BJ (cell line): ENCODE measurements at regions not wholly inside any gene's neighbourhood (a gene's known extent, or its start where the extent isn't known, plus 50 kb on each side); places are given as distances from the start of the nearest gene placed in this dataset.

Source experiments
- CTCF ChIA-PET: fragments of 350-600 bp; formaldehyde crosslinking; extraction: SDS; loops from one replicate; lab custom pipeline; 2021; ENCODE audit warnings: antibody characterized with exemption, inconsistent platforms; lab: Yijun Ruan, JAX
- POLR2A ChIA-PET: fragments of 300-600 bp; sonication (Branson Sonifier 250); formaldehyde crosslinking; extraction: SDS; loops from one replicate; lab custom pipeline; 2021; ENCODE audit warnings: antibody characterized with exemption; lab: Charles Lee
- DNase-seq: peaks from one replicate; pipeline ENCODE4 v3.0.0-alpha.2; 2011; ENCODE audit warnings: low read depth
- H3K27me3 ChIP-seq: 2 replicates; pipeline ENCODE4 v1.6.0; 2011; ENCODE audit warnings: low read length; ENCODE audit not compliant: control insufficient read depth, insufficient read depth
- H3K36me3 ChIP-seq: 2 replicates; pipeline ENCODE4 v1.5.1; 2011; ENCODE audit warnings: low read length; ENCODE audit not compliant: control insufficient read depth, insufficient read depth
- H3K4me3 ChIP-seq: 2 replicates; pipeline ENCODE4 v1.5.1; 2011; ENCODE audit warnings: low read depth, mild to moderate bottlenecking, control low read depth, low read length
- TF ChIP-seq, protein P1 (sequence below): IDR thresholded peaks from 2 replicates; pipeline ENCODE4 v1.5.1; 2011; ENCODE audit warnings: low read depth, mild to moderate bottlenecking, control low read depth, inconsistent platforms, low read length, moderate library complexity; ENCODE audit not compliant: insufficient read depth

DNA sequence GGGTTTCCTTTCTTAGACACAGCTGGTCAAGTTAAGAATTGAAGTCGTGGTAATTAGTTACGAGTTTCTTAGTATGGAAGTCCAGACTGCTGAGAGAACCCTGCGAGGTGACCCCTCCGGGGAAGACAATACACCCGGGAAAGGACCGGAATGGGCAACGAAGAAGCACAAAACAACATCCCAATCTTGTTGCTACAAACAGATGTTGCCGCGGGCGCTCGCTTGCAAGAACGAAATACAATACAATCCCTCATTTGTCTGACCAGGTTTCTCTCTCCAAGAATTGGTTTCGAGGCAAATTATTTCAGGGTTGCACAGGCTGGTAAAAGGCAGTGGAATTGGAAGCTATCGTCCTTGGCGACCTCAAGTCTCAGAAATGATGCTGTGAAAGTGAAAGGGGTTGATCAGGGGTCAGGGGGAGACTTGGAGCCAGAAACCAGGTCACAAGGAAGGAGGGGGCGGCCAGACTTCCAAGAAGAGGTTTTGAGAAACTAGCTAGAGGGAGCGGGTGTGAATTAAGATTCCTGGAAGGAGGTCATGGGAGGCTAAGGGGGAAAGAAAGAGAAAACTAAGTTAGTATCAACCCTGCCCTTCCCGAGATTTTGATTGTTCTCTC is 401.9 kb downstream of the HRH4 start:
- POLR2A ChIA-PET, result no interaction called here
- H3K36me3 ChIP-seq, result no peaks in the 10 kb centered on the region
- no peak for DNase-seq
- H3K27me3 ChIP-seq, result no peaks in the 10 kb centered on the region
- TF ChIP-seq, protein P1, sequence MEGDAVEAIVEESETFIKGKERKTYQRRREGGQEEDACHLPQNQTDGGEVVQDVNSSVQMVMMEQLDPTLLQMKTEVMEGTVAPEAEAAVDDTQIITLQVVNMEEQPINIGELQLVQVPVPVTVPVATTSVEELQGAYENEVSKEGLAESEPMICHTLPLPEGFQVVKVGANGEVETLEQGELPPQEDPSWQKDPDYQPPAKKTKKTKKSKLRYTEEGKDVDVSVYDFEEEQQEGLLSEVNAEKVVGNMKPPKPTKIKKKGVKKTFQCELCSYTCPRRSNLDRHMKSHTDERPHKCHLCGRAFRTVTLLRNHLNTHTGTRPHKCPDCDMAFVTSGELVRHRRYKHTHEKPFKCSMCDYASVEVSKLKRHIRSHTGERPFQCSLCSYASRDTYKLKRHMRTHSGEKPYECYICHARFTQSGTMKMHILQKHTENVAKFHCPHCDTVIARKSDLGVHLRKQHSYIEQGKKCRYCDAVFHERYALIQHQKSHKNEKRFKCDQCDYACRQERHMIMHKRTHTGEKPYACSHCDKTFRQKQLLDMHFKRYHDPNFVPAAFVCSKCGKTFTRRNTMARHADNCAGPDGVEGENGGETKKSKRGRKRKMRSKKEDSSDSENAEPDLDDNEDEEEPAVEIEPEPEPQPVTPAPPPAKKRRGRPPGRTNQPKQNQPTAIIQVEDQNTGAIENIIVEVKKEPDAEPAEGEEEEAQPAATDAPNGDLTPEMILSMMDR, result no peak
- CTCF ChIA-PET, result interaction anchor here (1.1 to 1.6 kb wide), 2 partner anchors 15 to 17 kb away, joined by 3 to 4 read pairs; no protein-coding TSS in a partner anchor
- no peak overlapping the region for H3K4me3 ChIP-seq

DNA sequence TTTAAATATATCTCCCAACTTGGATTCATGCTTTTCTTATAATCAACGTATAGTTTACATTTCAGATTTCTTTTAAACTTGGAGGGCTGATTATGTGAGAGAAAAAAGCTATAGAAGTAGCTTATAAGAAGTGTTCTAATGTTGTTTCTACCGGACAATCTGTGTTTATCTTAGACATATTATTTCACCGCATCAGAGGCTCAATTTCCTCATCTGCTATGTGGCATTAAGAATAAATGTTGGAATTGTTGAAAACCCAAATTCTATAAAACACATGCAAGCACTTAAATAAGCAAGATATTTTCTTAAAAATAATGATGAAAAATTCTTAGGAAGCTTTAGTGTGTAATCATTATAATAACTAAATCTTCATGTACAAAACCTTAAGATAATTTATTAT is 407.9 kb downstream of the HRH4 start:
- H3K4me3 ChIP-seq, result no peak overlapping the region
- POLR2A ChIA-PET, result no interaction called here
- CTCF ChIA-PET, result interaction anchor here (0.8 to 1.1 kb wide), 3 partner anchors 9 to 62 kb away, joined by 3 read pairs; no protein-coding TSS in a partner anchor

DNA sequence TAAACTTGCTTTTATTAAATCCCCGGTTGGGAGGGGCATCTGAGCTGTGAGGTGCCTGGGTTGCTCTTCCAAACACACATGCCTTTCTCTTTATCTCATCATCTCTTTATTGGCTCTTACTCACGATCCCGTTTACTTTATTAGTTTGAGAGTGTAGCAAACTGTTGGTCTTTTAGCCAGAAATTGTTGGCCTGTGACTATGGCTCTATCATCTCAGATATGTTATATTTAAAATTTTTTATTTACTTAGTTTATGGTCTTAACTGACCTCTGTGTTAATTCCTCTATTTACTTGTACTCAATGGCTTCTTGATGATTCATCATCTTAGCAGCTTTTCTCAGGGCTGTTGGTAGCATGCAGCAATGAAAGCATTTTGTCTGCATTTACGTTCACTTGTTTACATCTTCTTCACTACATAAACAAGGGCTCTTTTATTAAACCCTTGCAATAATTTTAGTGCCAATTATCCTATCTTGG is 408.4 kb downstream of the HRH4 start:
- Histone ChIP-seq H3K4me3 (no peak overlapping the region), H3K36me3 (no peaks in the 10 kb centered on the region), H3K27me3 (no peaks in the 10 kb centered on the region)
- TF ChIP-seq, protein P1, result no peak
- POLR2A ChIA-PET, result no interaction called here
- CTCF ChIA-PET, result interaction anchor here (0.8 to 1.1 kb wide), 3 partner anchors 8 to 62 kb away, joined by 3 read pairs; no protein-coding TSS in a partner anchor
- peak; percentile 91 for DNase-seq

More for the DNA sequence above, 407.9 kb downstream of the HRH4 start:
- H3K27me3 ChIP-seq, result no peaks in the 10 kb centered on the region
- TF ChIP-seq, protein P1, result no peak
- DNase-seq, result no peak
- H3K36me3 ChIP-seq, result no peaks in the 10 kb centered on the region

DNA sequence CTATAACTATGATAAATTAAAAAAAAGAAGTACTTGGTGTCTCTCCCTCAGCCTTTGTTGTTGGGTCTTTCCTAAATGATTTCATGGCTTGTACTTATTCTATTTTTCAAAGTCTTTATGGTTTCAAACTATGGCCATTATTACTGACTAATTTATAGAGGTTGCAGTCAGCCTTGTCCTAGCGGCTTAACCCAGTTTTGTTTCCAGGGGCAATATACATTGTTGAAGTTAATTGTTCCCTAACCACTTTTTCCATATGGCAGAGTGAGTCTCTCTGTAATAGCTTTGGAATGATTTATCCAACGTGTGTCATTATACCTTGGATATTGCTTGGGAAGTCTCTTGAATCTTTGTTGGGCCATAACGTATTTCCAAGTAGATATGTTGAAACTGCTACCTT is 408.8 kb downstream of the HRH4 start:
- Histone ChIP-seq H3K27me3 (no peaks in the 10 kb centered on the region), H3K36me3 (no peaks in the 10 kb centered on the region), H3K4me3 (no peak overlapping the region)
- TF ChIP-seq, protein P1, result no peak
- POLR2A ChIA-PET, result no interaction called here
- DNase-seq, result no peak
- CTCF ChIA-PET, result interaction anchor here (1.1 kb wide), 1 partner anchor 8 kb away, joined by 3 read pairs; no protein-coding TSS in a partner anchor

DNA sequence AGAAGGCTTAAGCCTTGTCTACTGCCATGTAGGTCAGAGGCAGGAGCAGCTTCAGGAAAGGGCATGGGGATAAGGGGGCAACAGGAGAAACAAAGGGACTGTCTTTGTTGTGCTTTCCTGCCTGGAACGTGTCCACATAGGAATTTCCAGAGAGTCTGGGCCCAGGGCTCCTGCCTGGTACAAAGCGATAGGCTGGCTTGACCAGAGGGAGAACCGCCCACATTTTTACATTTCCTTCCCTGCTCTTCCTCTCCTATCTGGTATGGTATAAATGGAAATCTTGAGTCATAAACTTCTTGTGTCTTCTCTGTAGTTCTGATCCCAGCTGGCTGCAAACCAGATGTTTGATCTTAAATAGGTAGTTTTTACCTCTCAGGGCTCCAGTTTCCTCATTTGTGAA is 414.8 kb downstream of the HRH4 start:
- ChIA-PET POLR2A (interaction anchor here (0.6 kb wide), 1 partner anchor 475 kb away, joined by 6 read pairs; no protein-coding TSS in a partner anchor), CTCF (interaction anchor here (0.6 to 3.5 kb wide), 7 partner anchors 10 to 957 kb away, joined by 3 to 20 read pairs (median 3); no protein-coding TSS in a partner anchor)
- H3K36me3 ChIP-seq, result no peaks in the 10 kb centered on the region
- no peak for DNase-seq
- H3K4me3 ChIP-seq, result no peak overlapping the region
- TF ChIP-seq, protein P1, result no peak
- H3K27me3 ChIP-seq, result no peaks in the 10 kb centered on the region
